SK-N-SH (cell line): ENCODE measurements at regions not wholly inside any gene's neighbourhood (a gene's known extent, or its start where the extent isn't known, plus 50 kb on each side); places are given as distances from the start of the nearest gene placed in this dataset.

ENCODE experiments used
- EP300 ChIP-seq, 2 experiments: IDR thresholded peaks; 2 replicates each; pipeline versions ENCODE4 v1.4.0 to v1.6.1; 2012; ENCODE audit warnings: borderline replicate concordance in 1 of 2, low read depth in 1 of 2, low read length in 1 of 2
- FOSL2 ChIP-seq: IDR thresholded peaks from 2 replicates; pipeline ENCODE4 v1.4.0; 2012; ENCODE audit warnings: low read depth, mild to moderate bottlenecking, moderate library complexity, borderline replicate concordance
- JUND ChIP-seq: IDR thresholded peaks from 2 replicates; pipeline ENCODE4 v1.4.0; 2012
- MXI1 ChIP-seq: IDR thresholded peaks from 2 replicates; pipeline ENCODE4 v1.6.1; 2012; ENCODE audit warnings: mild to moderate bottlenecking, low read depth, low read length, improper control_type of control experiment
- SIN3A ChIP-seq: IDR thresholded peaks from 2 replicates; pipeline ENCODE4 v1.6.1; 2012; ENCODE audit warnings: low read depth, mild to moderate bottlenecking, low read length, moderate library complexity, borderline replicate concordance
- SMC3 ChIP-seq: IDR thresholded peaks from 2 replicates; pipeline ENCODE4 v1.6.1; 2012; ENCODE audit warnings: low read depth, low read length, improper control_type of control experiment
- TEAD4 ChIP-seq: IDR thresholded peaks from 2 replicates; pipeline ENCODE4 v1.4.0; 2012; ENCODE audit warnings: mild to moderate bottlenecking, borderline replicate concordance; ENCODE audit not compliant: insufficient read depth
- YY1 ChIP-seq: IDR thresholded peaks from 2 replicates; pipeline ENCODE4 v1.4.0; 2012; ENCODE audit warnings: low read depth, mild to moderate bottlenecking
- TF ChIP-seq, protein P1 (sequence below): fragments of 200-600 bp; sonication (generic); IDR thresholded peaks from 2 replicates; pipeline ENCODE4 v1.6.1; 2017; ENCODE audit warnings: antibody characterized with exemption, mild to moderate bottlenecking, moderate library complexity

GRCh38 chr18:35890323-35890722 is 82.2 kb upstream of the RMP24 start:
- TF ChIP-seq SMC3 (no peak), SIN3A (no peak), MXI1 (no peak), EP300 (IDR thresholded peaks at IDR 0.05; ENCODE audit: borderline replicate concordance in 1 of 2, low read depth in 1 of 2, low read length in 1 of 2) (no peak), YY1 (no peak), TEAD4 (no peak), JUND (no peak), FOSL2 (no peak)
- TF ChIP-seq, protein P1, sequence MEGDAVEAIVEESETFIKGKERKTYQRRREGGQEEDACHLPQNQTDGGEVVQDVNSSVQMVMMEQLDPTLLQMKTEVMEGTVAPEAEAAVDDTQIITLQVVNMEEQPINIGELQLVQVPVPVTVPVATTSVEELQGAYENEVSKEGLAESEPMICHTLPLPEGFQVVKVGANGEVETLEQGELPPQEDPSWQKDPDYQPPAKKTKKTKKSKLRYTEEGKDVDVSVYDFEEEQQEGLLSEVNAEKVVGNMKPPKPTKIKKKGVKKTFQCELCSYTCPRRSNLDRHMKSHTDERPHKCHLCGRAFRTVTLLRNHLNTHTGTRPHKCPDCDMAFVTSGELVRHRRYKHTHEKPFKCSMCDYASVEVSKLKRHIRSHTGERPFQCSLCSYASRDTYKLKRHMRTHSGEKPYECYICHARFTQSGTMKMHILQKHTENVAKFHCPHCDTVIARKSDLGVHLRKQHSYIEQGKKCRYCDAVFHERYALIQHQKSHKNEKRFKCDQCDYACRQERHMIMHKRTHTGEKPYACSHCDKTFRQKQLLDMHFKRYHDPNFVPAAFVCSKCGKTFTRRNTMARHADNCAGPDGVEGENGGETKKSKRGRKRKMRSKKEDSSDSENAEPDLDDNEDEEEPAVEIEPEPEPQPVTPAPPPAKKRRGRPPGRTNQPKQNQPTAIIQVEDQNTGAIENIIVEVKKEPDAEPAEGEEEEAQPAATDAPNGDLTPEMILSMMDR: no peak
